Parathyroid adenoma (tissue), 2 donors: ENCODE measurements at regions not wholly inside any gene's neighbourhood (a gene's known extent, or its start where the extent isn't known, plus 50 kb on each side); places are given as distances from the start of the nearest gene placed in this dataset.

Experiments
- H2AFZ ChIP-seq: fragments of 300-600 bp; sonication (generic); one replicate; pipeline ENCODE4 v1.7.0; 2017; ENCODE audit warnings: antibody characterized with exemption, mild to moderate bottlenecking
- H3K27ac ChIP-seq: fragments of 300-600 bp; sonication (generic); one replicate; pipeline ENCODE4 v1.7.0; 2017
- H3K27me3 ChIP-seq: fragments of 300-600 bp; sonication (generic); one replicate; pipeline ENCODE4 v1.7.0; 2017; ENCODE audit warnings: low read length; ENCODE audit not compliant: control insufficient read depth, insufficient read depth
- H3K36me3 ChIP-seq: fragments of 300-600 bp; sonication (generic); one replicate; pipeline ENCODE4 v1.7.0; 2017; ENCODE audit warnings: low read length; ENCODE audit not compliant: control insufficient read depth, insufficient read depth
- H3K4me1 ChIP-seq: fragments of 300-600 bp; sonication (generic); one replicate; pipeline ENCODE4 v1.7.0; 2017; ENCODE audit warnings: control low read depth
- H3K4me2 ChIP-seq: fragments of 300-600 bp; sonication (generic); one replicate; pipeline ENCODE4 v1.7.0; 2017; ENCODE audit warnings: low read length
- H3K4me3 ChIP-seq: fragments of 300-600 bp; sonication (generic); one replicate; pipeline ENCODE4 v1.7.0; 2017; ENCODE audit warnings: low read depth, low read length
- H3K79me2 ChIP-seq: fragments of 300-600 bp; sonication (generic); one replicate; pipeline ENCODE4 v1.7.0; 2017; ENCODE audit warnings: control low read depth
- H3K9ac ChIP-seq: fragments of 300-600 bp; sonication (generic); one replicate; pipeline ENCODE4 v1.7.0; 2017; ENCODE audit warnings: mild to moderate bottlenecking
- H3K9me3 ChIP-seq: fragments of 300-600 bp; sonication (generic); one replicate; pipeline ENCODE4 v1.7.0; 2017; ENCODE audit warnings: low read length; ENCODE audit not compliant: control insufficient read depth
- CTCF ChIP-seq: fragments of 300-600 bp; sonication (generic); IDR thresholded peaks from one replicate; pipeline ENCODE4 v1.7.0; 2017; ENCODE audit warnings: antibody characterized with exemption, mild to moderate bottlenecking
- donor health status: primary hyperparathyroidism.

- TF ChIP-seq CTCF, result no peak
- H3K4me3 ChIP-seq, result no peak overlapping the region
- H3K27ac ChIP-seq, result no peak overlapping the region
- no peaks in the 10 kb centered on the region for H3K79me2 ChIP-seq
- no peak overlapping the region for H3K9ac ChIP-seq
- no peaks in the 10 kb centered on the region for H3K9me3 ChIP-seq
- no peaks in the 10 kb centered on the region for H3K36me3 ChIP-seq
- H2AFZ ChIP-seq, result no peak overlapping the region
- H3K27me3 ChIP-seq, result no peaks in the 10 kb centered on the region
- H3K4me1 ChIP-seq, result no peaks in the 10 kb centered on the region
- H3K4me2 ChIP-seq, result no peak overlapping the region
Observed at GRCh38 chr5:27511061-27511460, 472.7 kb upstream of the CDH9 start.

- no peak for TF ChIP-seq CTCF
- H3K36me3 ChIP-seq, result no peaks in the 10 kb centered on the region
- no peak overlapping the region for H3K9ac ChIP-seq
- H3K4me2 ChIP-seq, result no peak overlapping the region
- no peaks in the 10 kb centered on the region for H3K4me1 ChIP-seq
- H3K27ac ChIP-seq, result no peak overlapping the region
- no peak overlapping the region for H2AFZ ChIP-seq
- H3K9me3 ChIP-seq, result no peaks in the 10 kb centered on the region
- no peak overlapping the region for H3K4me3 ChIP-seq
- H3K79me2 ChIP-seq, result no peaks in the 10 kb centered on the region
- no peaks in the 10 kb centered on the region for H3K27me3 ChIP-seq
Observed at GRCh38 chr5:27503813-27504212, 465.4 kb upstream of the CDH9 start.

GRCh38 chr5:27502236-27502635, 463.9 kb upstream of the CDH9 start:
- no peaks in the 10 kb centered on the region for H3K9me3 ChIP-seq
- H3K27me3 ChIP-seq, result no peaks in the 10 kb centered on the region
- no peak overlapping the region for H3K4me3 ChIP-seq
- H3K79me2 ChIP-seq, result no peaks in the 10 kb centered on the region
- H3K9ac ChIP-seq, result no peak overlapping the region
- H3K27ac ChIP-seq, result no peak overlapping the region
- H3K4me1 ChIP-seq, result no peaks in the 10 kb centered on the region
- H3K36me3 ChIP-seq, result no peaks in the 10 kb centered on the region
- no peak for TF ChIP-seq CTCF
- no peak overlapping the region for H3K4me2 ChIP-seq
- H2AFZ ChIP-seq, result no peak overlapping the region

GRCh38 chr5:27497491-27497890, 459.1 kb upstream of the CDH9 start:
- H3K36me3 ChIP-seq, result no peaks in the 10 kb centered on the region
- H3K4me3 ChIP-seq, result no peak overlapping the region
- no peak overlapping the region for H3K4me2 ChIP-seq
- no peak overlapping the region for H2AFZ ChIP-seq
- H3K27me3 ChIP-seq, result no peaks in the 10 kb centered on the region
- no peak for TF ChIP-seq CTCF
- H3K4me1 ChIP-seq, result no peaks in the 10 kb centered on the region
- H3K9me3 ChIP-seq, result no peaks in the 10 kb centered on the region
- H3K27ac ChIP-seq, result no peak overlapping the region
- no peak overlapping the region for H3K9ac ChIP-seq
- H3K79me2 ChIP-seq, result no peaks in the 10 kb centered on the region

- Histone ChIP-seq H3K4me3 (no peak overlapping the region), H3K27ac (no peak overlapping the region), H3K9ac (no peak overlapping the region), H3K4me2 (no peak overlapping the region), H3K4me1 (no peaks in the 10 kb centered on the region), H2AFZ (no peak overlapping the region), H3K36me3 (no peaks in the 10 kb centered on the region), H3K79me2 (no peaks in the 10 kb centered on the region), H3K9me3 (no peaks in the 10 kb centered on the region), H3K27me3 (no peaks in the 10 kb centered on the region)
- no peak for TF ChIP-seq CTCF
Observed at GRCh38 chr5:27494887-27495286, 456.5 kb upstream of the CDH9 start.
